NCI-H82 treated with DMSO at 0.1 percent for 48 hours (cell line): ENCODE measurements at regions not wholly inside any gene's neighbourhood (a gene's known extent, or its start where the extent isn't known, plus 50 kb on each side); places are given as distances from the start of the nearest gene placed in this dataset.
A peak's percentile ranks its signal among the peaks of the same experiment; 100 is the strongest.
"Not testable (repeated sequence)": the region's sequence is repeated elsewhere in the genome, so short reads cannot be mapped to it uniquely, and the experiment has no call there.

Experiments used
- DNase-seq: peaks from one replicate; lab custom pipeline; 2025; ENCODE audit not compliant: unreplicated experiment; lab: John Stamatoyannopoulos, UW

GRCh38 chr1:238672262-238672661 is 714.1 kb upstream of the CHRM3 start:
- DNase-seq: peak; percentile 60

- DNase-seq: peak; percentile 67
These were observed 722.2 kb upstream of the CHRM3 start for GRCh38 chr1:238664139-238664538.

GRCh38 chr1:238660849-238661248 is 725.5 kb upstream of the CHRM3 start:
- DNase-seq: no peak

- no peak for DNase-seq
These were observed 727.6 kb upstream of the CHRM3 start for GRCh38 chr1:238658763-238659162.

GRCh38 chr1:238653693-238654321 is 732.6 kb upstream of the CHRM3 start:
- DNase-seq: no peak

- DNase-seq: no peak
These were observed 733.9 kb upstream of the CHRM3 start for GRCh38 chr1:238652346-238652968.

GRCh38 chr1:238649200-238649599 is 737.2 kb upstream of the CHRM3 start:
- DNase-seq: peak; percentile 73

GRCh38 chr1:238648751-238649150 is 737.6 kb upstream of the CHRM3 start:
- no peak for DNase-seq

- DNase-seq: no peak
These were observed 738.1 kb upstream of the CHRM3 start for GRCh38 chr1:238648296-238648695.

- DNase-seq: no peak
These were observed 738.5 kb upstream of the CHRM3 start for GRCh38 chr1:238647877-238648276.

- no peak for DNase-seq
These were observed 744.1 kb upstream of the CHRM3 start for GRCh38 chr1:238642231-238642630.

GRCh38 chr1:238639861-238640260 is 746.5 kb upstream of the CHRM3 start:
- DNase-seq: no peak

- DNase-seq: no peak
These were observed 737.4 kb upstream of the ZP4 start for GRCh38 chr1:238628110-238628509.

GRCh38 chr1:238624776-238625175 is 734.1 kb upstream of the ZP4 start:
- DNase-seq: no peak

- no peak for DNase-seq
These were observed 730.7 kb upstream of the ZP4 start for GRCh38 chr1:238621405-238621804.

GRCh38 chr1:238619652-238620051 is 728.9 kb upstream of the ZP4 start:
- no peak for DNase-seq

- no peak for DNase-seq
These were observed 720.7 kb upstream of the ZP4 start for GRCh38 chr1:238611406-238611805.

- peak; percentile 46 for DNase-seq
These were observed 717.4 kb upstream of the ZP4 start for GRCh38 chr1:238608144-238608543.

- peak; percentile 63 for DNase-seq
These were observed 716.2 kb upstream of the ZP4 start for GRCh38 chr1:238606896-238607295.

- peak; percentile 53 for DNase-seq
These were observed 715.7 kb upstream of the ZP4 start for GRCh38 chr1:238606457-238606856.

GRCh38 chr1:238604357-238604756 is 713.6 kb upstream of the ZP4 start:
- no peak for DNase-seq

GRCh38 chr1:238601604-238602003 is 710.9 kb upstream of the ZP4 start:
- DNase-seq: not testable (repeated sequence)

- no peak for DNase-seq
These were observed 706.0 kb upstream of the ZP4 start for GRCh38 chr1:238596703-238597102.
